Mucosa of gallbladder (tissue), 1 donor: ENCODE measurements at regions not wholly inside any gene's neighbourhood (a gene's known extent, or its start where the extent isn't known, plus 50 kb on each side); places are given as distances from the start of the nearest gene placed in this dataset.

Experiments used
- DNase-seq: peaks from one replicate; pipeline ENCODE4 v3.0.0-alpha.2; 2020; ENCODE audit warnings: low spot score
- donor health status: DM: no; HTN: no; CAD: no.

DNA sequence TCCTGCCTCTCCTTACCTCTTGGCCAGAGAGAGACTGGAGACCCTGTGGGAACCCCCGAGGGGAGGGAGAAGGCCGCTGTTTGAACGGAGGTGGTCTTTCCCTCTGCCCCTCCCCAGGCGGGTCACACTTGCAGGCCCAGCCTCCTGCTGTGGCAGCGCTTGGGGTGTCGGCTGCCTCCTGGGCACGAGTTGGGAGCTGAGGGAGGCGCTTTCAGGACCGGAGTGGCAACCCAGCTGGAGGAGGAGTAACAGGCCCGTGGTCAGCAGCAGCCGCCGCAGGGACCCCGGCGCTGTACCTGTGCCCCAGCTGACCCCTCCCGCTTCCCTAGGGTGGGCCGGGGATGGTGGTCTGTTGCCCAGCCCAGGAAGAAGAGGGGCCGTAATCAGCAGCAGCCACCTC lies 278.3 kb downstream of the SEC14L1 start:
- no peak for DNase-seq

DNA sequence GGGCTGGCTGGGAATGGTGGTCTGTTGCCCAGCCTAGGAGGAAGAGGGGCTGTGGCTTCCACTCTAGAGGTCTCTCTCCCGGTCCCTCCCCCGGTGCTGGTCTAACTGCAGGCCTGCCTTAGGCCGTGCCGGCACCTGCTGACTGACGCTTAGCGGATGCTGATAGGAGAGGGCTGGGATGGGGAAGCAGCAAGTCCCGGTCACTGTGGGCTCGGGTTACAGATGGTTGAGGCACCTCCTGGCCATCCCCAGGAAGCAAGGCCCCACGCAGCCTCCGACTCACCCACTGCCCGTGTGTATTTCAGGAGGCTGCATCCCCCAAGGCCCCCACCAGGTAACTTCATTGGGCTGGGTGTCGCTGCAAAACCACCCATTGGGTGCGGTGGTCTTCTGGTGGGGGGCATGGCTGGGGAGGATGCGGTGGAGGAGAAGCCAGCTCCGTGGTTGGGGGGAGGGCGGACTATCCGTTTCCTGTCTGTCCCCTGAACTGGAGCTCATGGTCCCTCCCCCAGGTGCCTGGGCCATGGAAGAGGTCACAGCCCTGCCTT lies 278.9 kb downstream of the SEC14L1 start:
- no peak for DNase-seq

DNA sequence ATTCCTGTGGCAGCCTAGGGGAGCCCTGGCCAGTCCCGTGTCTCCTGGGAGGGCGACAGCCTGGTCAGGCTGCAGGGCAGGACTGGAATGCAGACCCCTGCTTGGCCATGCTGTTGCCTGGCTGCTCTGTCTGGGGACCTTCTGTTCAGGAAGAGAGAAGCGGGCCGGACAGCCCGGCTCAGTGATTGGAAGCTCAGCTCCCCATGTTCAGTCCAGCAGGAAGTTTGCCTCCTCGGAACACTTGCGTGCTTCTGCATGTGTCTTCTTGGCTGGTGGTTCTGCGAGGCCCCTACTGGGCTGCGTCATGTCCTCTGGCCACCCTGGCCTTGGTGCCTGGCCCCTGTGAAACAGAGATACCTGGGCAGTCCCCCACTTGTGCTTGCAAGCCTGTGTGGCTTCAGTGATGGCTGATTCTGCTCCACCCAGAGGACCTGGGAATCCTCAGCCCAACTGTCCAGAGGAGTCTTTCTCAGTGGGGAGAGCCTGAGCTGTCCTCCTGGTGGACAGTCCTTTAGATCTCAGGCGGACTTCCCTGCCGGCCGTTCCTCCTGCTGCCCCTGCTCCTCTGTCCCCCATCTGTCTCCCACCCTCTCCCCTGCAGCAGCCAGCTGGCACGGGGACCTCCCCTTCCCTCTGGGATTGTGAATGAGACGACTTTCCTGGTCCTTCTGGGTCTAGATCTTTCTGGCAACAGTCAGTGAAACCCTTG lies 279.5 kb downstream of the SEC14L1 start:
- no peak for DNase-seq

DNA sequence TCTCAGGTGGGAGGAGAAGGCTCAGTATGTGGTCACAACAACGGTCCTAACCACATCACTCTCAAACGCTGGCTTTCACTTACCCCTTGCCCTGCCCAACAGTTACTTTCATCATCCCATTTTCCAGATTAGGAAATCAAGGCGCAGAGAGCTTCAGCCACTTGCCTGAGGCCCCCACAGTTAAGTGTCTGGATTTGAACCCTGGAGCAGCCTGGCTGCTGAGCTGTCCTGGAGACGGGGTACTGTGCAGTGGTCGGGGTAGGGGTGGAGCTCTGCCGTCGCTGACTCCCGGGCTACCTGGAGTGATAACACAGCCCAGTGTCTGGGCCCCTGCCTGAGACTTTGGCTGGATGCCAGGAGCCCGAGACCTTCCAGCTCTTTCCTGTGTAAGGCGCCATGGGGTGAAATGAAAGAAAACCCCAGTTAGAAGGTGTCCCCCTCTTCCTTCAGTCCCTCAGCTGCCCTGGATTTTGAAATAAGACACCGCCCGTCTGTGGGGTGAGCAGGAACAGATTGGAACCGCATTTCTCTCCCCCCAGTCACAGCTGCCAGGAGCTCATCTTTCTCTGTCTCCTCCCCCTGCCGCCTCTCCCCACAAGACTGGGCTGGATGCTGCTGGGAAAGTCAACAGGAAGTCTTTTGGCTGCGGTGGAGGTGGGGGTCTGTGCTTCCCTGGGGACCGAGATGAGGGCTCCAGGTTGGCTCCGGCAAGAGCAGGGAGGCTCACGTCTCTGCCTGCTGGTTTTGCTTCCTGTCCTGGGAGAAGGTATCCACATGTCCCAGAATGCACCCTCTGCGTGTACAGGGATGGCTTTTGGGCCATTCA lies 280.2 kb downstream of the SEC14L1 start:
- DNase-seq, result peak; percentile 48

DNA sequence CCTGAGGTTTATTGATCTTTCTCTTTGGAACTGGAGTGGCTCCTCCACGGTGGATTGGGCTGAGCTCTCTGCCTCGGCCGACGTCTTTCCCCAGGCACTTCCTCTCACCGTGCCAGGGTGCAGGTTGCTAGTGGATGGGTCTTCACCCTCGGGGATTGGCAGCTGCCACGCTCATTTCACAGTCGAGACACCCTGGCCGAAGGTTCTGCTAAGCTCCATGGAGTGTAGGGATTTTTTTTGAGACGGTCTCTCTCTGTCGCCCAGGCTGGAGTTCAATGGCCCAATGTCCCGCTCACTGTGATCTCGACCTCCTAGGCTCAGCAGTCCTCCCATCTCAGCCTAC lies 280.8 kb downstream of the SEC14L1 start:
- no peak for DNase-seq

DNA sequence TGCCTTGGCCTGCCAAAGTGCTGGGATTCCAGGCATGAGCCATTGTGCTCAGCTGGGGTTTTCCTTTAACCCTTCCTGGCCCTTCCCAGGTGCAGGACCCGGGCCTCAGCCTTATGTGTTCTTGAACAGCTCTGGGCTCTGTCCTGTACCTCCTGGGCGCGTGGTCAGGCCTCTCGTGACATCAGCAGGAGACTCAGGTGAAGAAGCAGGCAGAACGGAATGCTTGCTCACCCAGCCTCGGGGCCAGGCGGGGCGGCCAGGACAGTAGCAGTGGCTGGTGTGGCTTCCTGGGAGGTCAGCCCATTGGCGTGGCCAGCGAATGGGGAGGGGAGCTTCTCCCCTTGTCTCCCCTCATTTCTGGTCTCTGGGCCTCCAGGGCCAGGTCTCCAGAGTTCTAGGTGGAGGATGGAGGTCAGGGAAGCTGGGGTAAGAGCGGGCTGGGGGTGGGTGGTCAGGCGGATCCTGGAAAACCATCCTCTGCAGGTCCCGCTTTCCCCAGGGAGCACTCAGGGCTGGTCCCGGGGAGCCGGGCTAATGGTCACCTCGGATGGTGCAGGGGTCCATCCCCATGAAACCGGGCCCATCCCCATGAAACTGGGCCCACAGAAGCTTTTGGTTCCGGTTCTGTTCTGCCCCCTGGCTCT lies 281.5 kb downstream of the SEC14L1 start:
- no peak for DNase-seq

DNA sequence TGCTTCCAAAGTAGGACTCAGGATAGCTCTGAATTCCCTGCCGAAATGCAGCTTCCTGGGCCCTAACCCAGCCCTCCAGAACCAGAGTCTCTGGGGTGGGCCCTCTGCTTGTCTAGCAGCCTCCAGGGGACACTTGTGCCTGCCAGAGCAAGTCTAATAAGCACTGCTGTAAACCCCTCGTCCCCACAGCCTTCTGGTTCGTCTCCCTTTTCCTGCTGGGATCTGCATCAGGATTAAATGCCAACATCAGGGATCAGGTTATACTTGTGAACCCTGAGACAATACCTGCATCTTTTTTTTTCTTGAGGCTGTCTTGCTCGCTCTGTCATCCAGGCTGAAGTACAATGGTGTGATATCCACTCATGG lies 282.0 kb downstream of the SEC14L1 start:
- DNase-seq, result no peak

DNA sequence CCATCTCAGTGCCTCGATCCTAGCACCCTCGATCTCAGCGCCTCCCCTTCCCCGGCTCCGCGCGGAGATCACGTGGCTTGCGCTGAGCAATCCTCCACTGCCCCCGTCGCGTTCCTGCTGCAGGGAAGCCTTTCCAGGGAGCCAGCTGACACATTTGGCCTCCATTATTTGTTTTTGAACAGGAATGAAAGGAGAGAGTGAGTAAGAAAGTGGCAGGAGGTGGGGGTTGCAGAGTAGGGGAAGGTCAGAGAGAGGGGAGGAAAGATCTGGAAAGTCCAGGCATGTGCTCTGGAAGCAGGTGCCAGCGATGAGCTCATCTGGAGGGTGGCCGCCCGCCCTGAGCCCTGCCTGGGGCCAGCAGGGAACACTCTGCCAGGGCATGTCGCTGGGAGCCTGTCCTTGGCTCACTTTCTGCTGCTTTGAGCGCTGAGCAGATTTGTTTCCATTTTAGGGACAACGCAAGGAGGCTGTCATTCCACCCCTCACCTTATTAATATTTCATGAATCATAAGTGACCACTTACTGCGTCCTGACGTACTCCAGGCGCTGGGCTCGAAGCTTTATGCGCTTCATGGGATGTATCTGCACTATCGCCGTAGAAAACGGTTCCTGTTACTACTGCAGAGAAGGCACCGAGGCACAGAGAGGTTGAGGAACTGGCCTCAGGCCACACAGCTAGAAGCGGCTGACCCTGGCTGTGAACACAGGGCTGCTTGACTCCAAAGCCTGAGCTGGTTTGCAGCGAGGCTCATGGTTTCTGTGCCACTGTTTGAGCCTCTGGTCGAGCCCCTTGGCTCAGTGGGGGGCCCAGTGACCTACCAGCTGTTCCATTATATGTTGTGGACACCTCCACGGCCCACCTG lies 283.1 kb downstream of the SEC14L1 start:
- DNase-seq, result peak; percentile 90

DNA sequence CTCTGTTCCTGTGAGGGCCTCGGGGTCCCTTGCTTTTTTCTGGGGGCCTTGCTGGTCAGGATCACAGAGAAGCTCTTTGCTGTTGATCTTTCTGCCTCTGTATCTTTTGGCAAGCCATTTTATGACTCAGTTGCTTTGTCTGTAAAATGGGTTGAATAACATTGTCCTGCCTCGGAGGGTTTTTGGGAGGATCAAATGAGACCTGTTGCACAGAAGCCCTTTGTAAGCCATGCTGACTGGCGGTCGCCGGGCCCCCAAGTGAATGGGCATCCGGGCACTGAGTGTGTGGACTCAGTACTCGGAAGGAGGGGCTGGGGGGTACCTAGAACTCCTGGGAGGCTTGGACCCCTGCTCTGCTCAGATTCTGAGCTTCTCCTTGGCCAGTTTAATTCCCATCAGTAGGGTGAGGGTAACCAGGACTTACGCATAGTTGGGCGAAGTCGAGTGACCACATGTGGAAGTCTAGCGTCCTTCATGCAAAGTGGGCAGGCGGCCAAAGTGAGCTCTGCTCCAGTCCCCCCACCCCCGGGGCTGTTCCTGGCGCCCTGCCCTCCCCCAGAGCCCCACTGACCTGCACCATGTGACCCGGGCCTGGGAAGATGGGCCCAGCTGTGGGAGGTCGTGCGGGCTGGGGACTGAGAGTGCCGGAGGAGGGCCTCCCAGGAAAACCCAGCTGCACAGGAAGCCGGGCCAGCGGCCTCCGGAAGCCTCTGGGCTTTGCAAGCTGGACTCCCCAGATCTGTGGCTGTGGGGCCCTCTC lies 284.0 kb downstream of the SEC14L1 start:
- DNase-seq, result peak; percentile 88

DNA sequence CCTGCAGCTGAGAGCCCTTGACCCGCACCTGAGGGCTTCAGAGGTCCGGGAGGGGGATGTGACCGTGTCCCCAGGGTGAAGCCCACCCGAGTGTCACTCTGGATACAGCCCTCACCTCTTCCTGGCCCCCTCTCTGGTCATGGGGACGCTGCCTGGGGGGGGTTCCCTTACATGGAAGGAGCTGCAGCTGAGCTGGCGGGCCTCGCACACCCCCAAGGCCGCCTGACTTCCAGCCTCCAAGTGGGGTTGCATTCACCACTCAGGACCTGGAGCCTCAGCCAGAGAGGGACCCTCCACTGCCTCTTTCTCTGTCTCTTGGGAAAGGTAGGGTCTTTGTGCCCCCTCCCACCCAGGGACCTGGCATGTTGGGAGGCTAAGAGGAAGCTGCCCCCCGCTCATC lies 284.6 kb downstream of the SEC14L1 start:
- DNase-seq, result no peak

DNA sequence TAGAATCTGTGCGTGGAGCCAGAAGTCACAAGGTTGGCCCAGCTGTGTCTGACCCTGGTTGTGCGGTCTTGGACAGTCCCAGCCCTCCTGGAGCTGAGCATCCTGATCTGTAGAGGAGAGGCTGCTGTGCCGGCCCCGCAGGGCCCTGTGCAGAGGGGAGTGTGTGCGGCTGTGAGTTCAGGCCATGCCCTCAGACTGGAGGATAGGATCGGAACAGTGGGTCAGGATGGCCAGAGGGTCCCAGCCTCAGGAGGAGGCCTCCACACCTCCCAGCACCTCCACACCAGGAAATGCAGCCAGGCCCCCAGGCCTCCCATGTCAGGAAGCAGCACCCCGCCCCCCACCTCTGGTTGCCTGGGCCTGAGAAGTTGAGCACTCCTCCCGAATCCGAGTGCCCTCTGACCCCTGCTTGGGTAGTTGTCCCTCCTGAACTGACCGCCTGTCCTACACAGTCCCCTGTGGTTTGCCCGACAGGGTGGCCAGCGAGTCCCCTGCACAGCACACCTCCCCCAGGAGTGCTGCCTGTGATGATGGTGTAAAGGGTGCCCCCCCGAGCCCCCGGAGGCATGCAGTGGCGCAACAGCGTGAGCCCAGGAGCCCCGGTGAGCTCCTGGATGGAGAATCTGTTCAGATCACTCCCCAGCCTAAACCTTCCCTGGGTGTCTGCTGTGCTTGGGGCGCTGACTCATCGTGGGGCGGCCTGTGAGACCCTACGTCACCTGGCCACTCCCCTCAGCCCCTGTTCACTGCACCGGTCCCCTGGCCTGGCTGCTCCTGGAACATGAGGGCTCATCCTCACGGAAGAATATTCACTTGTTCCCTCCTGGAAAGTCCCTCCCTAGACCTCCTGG lies 285.2 kb downstream of the SEC14L1 start:
- peak; percentile 80 for DNase-seq

DNA sequence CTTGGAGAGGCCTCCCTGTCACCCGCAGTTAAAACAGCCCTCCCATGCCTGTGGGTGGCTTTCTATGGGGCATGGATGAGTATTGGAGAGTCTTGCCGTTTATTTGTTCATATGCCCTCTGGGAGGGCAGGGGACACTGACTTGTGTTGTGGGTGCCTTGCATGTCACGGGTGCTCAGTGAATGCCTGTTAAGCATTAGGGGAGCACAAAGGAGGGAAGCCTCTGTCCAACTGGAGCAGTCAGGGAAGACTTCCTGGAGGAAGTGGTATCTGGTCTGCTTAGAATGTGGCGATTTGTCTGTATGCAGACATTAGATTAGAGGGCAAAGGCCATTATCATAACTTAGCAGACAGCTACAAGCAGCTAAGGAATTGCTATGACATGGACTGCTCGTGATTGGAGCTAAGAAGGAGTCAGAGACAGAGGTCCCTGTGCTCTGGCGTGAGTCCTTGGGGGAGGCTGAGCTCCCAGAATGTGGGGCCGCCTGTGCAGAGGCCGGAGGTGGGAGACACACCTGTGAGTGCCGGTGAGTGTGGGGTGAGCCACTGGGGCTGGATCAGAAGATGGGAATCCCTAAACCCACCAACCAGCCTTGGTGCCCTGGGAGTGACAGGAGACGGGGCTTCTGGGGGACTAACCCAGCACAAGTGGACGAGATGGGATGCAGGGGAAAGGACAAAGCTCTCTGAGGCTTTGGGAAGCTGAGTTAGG lies 286.1 kb downstream of the SEC14L1 start:
- no peak for DNase-seq

DNA sequence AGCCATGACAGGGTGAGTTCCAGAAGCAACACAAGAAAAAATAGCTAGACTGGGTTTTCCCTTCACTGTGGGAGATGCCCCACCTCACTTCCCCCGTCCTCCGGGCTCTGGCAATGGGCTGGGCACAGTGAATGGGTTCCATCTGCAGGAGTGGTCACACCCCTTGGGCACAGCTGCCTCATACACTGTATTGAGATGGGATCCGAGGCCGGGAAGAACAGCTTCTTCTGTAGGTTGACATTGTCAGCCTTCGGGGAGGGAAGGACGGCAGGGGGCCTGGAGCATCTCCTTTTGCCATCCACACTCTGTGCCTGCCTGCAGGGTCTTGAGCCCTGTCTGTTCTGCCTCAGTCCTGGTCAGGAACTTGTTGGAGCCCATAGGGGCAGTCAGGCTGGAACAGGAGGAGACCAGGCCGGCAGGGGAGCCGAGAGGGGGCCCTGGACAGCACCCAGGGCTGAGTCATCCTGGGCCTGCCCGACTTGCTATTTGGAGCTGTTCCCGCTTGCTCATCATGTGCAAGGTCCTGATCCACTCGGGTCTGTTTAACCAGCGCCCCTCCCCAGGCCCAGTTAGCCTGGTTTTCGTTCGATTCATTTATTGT lies 286.7 kb downstream of the SEC14L1 start:
- DNase-seq, result peak; percentile 73

DNA sequence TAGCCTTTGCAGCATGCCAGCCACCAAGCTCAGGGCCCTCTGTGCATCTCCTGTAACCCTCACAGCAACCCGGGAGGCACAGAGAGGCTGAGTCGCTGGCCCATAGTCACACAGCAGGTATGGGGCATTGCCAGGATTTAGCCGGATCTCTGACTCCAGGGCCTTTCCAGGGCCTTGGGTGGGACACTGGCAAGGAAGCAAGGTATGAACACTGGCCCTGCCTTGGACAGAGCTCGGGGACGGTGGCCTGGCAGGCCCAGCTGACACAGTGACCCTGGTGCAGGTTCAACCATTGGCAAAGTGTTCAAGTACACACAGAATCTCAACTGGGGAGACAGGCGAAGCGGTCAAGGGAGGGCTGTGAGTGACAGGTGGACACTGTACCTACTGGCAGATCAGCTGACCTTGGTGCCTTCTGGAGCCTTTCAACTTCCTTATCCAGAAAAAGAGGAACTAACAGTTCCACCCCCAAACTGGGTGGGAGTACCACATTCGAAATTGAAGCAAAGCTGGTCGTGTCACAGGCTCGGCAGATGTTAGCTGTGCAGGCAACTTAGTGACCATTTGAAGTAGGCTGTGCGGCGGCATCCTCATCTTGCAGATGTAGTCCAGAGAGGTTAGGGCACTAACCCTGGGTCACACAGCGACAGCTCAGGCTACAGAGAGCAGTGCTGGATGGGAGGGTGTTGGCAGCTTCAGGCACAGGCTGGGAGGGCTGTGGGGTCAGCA lies 287.4 kb downstream of the SEC14L1 start:
- DNase-seq, result peak; percentile 37

DNA sequence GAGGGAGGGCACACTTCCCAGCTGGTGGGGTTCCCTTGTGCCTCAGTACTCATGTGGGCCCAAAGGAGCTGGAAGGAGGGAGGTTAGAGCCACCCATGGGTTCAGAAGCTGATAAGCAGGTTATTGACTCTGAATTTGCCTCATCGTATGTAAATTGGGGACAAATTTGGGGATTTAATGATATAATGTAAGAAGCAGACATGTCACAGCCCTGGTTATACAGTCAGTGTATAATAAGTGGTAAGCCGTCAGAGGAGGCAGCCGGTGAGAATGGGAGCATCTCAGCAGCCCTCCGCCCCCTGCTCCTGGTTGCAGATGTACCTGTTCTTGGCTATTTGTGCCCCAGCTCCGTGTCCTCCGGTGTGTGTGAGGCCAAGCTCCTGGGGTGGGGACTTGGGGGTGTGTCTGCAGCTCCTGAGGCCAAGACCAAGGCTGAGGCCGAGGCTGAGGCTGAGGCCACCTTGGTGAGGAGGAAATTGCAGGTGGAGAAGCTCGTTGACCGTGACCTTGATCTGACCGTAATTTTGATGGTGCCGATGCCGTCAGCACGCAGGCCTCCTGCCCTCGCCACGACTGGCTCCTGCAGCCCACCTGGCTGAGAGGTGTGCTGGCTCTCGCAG lies 288.1 kb downstream of the SEC14L1 start:
- no peak for DNase-seq

DNA sequence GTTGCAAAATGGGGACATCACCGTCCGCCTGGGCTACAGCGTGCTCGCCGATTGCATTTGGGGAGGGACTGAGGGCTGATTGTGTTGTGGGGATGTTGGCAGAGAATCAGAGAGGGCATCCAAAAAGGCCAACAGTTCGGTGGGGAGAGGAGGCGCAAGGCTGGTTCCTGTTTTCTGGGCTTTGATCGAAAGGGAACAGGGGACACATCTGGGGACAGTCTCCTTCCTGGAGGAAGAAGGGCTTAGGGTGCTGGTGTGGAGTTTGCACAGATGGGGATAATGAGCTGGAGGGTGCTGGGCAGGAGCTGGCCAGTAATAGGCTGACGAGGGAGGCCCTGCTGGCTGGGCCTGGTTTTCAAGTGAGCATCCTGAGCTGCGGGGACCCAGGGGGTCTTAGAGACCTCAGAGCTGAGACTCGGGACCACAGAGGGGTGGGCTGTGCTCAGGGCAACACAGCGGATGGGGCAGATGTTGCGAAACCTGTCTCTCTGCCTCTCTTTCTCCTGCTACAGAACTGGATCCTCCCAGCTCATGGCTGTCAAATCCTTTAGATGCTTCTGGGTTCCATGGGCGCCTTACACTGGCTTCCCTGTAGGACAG lies 288.7 kb downstream of the SEC14L1 start:
- no peak for DNase-seq

DNA sequence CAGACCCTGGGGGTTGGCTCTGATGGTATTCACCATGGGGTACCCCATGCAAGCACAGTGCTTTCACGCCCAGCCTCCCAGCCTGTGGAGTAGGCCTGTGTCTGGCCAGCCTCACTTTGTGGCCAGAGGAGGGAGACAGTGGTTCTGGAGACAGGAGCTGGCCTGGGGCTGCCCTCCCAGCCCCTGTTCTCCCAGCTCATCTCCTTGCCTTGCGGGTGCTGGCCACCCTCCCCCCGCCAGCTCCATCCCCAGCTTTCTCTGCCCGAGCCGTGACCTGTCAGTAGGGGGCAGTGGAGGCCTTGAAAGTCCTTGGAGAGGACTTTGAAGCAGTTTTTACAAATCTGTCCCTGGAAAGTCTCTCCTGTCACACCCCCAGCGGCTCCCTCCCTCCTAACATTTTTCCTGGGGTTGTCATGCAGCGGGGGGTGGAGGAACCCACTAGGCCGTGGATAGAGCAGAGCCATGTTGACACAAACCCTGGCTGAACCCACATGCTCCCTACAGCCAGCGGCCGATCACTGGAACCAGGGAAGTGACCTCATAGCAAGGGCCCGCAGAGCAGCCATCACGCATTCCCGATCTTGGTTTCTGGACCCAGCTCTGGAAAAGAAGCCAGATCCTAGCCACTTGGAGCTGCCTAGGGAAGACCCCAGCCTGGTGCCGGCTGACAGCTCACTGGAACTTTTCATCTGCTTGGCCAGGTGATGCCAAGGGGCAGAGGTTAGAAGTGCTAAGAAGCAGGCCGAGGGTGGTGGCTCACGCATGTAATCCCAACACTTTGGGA lies 289.4 kb downstream of the SEC14L1 start:
- peak; percentile 92 for DNase-seq
